Body of pancreas (tissue), 4 donors: ENCODE measurements at regions not wholly inside any gene's neighbourhood (a gene's known extent, or its start where the extent isn't known, plus 50 kb on each side); places are given as distances from the start of the nearest gene placed in this dataset.

Experiments used
- ATAC-seq: fragments of 150-250 bp; one replicate; pipeline ENCODE4 v1.9.1; 2016
- DNase-seq, 4 donors: peaks; one replicate each; pipeline ENCODE4 v3.0.0-alpha.2; 2019
- H3K27ac ChIP-seq, 4 donors: fragments of 200-600 bp; sonication (generic); 1 replicate in 3 of 4; 2 replicates in 1 of 4; pipeline versions ENCODE4 v1.5.1 to v1.6.1; 2016 to 2019; ENCODE audit warnings: mild to moderate bottlenecking in 1 of 4, mixed read lengths in 1 of 4, moderate library complexity in 1 of 4
- H3K27me3 ChIP-seq, 2 donors: fragments of 200-600 bp; sonication (generic); one replicate each; pipeline ENCODE4 v1.6.0; 2016; ENCODE audit warnings: mild to moderate bottlenecking in 1 of 2
- H3K36me3 ChIP-seq, 2 donors: fragments of 200-600 bp; sonication (generic); replicated peaks in 1 of 2; 2 replicates each; pipeline ENCODE4 v1.5.1; 2016; ENCODE audit warnings: low read depth in 2 of 2; ENCODE audit not compliant: insufficient read depth in 1 of 2
- H3K4me1 ChIP-seq: fragments of 200-600 bp; sonication (generic); one replicate; pipeline ENCODE4 v1.6.0; 2016
- H3K4me3 ChIP-seq, 2 donors: fragments of 200-600 bp; sonication (generic); 1 replicate in 1 of 2; 2 replicates in 1 of 2; pipeline ENCODE4 v1.5.1; 2016 to 2019
- H3K9me3 ChIP-seq, 3 donors: fragments of 200-600 bp; sonication (generic); 1 replicate in 2 of 3; 2 replicates in 1 of 3; pipeline ENCODE4 v1.5.1; 2016
- CTCF ChIP-seq, 7 experiments: fragments of 450-650 bp in 4 of 7; fragments of 200-600 bp in 3 of 7; sonication (generic) in 3 of 7; IDR thresholded peaks; one replicate each; pipeline ENCODE4 v1.5.1; 2016 to 2019; ENCODE audit warnings: antibody characterized with exemption in 7 of 7
- POLR2A ChIP-seq, 3 donors: fragments of 450-650 bp; IDR thresholded peaks; one replicate each; pipeline ENCODE4 v1.6.1; 2016; ENCODE audit warnings: antibody characterized with exemption in 3 of 3, mild to moderate bottlenecking in 2 of 3
- WGBS, 2 donors: methylation state at CpG; one replicate each; pipeline ENCODE4 v1.1.5; 2017; 5-methylcytosine and 5-hydroxymethylcytosine counted together
- intact Hi-C: fragments of 100-400 bp; cut with DNase I; formaldehyde crosslinking; loops from one replicate; pipeline ENCODE4 v1.15.1; 2023

GRCh38 chr6:9103876-9104521 is 668.7 kb upstream of the SLC35B3 start:
- DNase-seq (no peak), ATAC-seq (no peak)
- H3K4me3 ChIP-seq: no peak overlapping the region
- WGBS, 2 donors: 52 to 78% methylated on average over 2 of the region's 2 CpGs
- no peaks in the 10 kb centered on the region for H3K9me3 ChIP-seq
- H3K27me3 ChIP-seq: no peaks in the 10 kb centered on the region
- no peaks in the 10 kb centered on the region for H3K4me1 ChIP-seq
- TF ChIP-seq POLR2A (IDR thresholded peaks at IDR 0.05) (no peak), CTCF (IDR thresholded peaks at IDR 0.05) (no peak)
- intact Hi-C loops: no loop called here
- no peaks in the 10 kb centered on the region for H3K36me3 ChIP-seq
- no peak overlapping the region for H3K27ac ChIP-seq

GRCh38 chr6:9101920-9102319 is 666.6 kb upstream of the SLC35B3 start:
- Histone ChIP-seq H3K4me3 (no peak overlapping the region), H3K27me3 (no peaks in the 10 kb centered on the region), H3K4me1 (no peaks in the 10 kb centered on the region), H3K9me3 (no peaks in the 10 kb centered on the region), H3K27ac (no peak overlapping the region), H3K36me3 (no peaks in the 10 kb centered on the region)
- TF ChIP-seq POLR2A (IDR thresholded peaks at IDR 0.05) (no peak), CTCF (IDR thresholded peaks at IDR 0.05) (no peak)
- ATAC-seq (no peak), DNase-seq (no peak)
- 64 to 72% methylated on average over 4 of the region's 4 CpGs for WGBS, 2 donors
- intact Hi-C loops: no loop called here

GRCh38 chr6:9100869-9101580 is 665.7 kb upstream of the SLC35B3 start:
- no peak for ATAC-seq

GRCh38 chr6:9095729-9096128 is 660.4 kb upstream of the SLC35B3 start:
- intact Hi-C loops: no loop called here
- H3K27me3 ChIP-seq: no peaks in the 10 kb centered on the region
- no peaks in the 10 kb centered on the region for H3K4me1 ChIP-seq
- no peak overlapping the region for H3K4me3 ChIP-seq
- no peaks in the 10 kb centered on the region for H3K9me3 ChIP-seq
- no peak for ATAC-seq
- no peak for DNase-seq
- 38 to 61% methylated on average over 6 of the region's 6 CpGs for WGBS, 2 donors
- no peak overlapping the region for H3K27ac ChIP-seq
- no peaks in the 10 kb centered on the region for H3K36me3 ChIP-seq
- TF ChIP-seq CTCF (IDR thresholded peaks at IDR 0.05) (no peak), POLR2A (IDR thresholded peaks at IDR 0.05) (no peak)

More at GRCh38 chr6:9100869-9101580, 665.7 kb upstream of the SLC35B3 start:
- Histone ChIP-seq H3K27me3 (no peaks in the 10 kb centered on the region), H3K27ac (no peak overlapping the region), H3K4me1 (no peaks in the 10 kb centered on the region), H3K4me3 (no peak overlapping the region), H3K9me3 (no peaks in the 10 kb centered on the region), H3K36me3 (no peaks in the 10 kb centered on the region)
- TF ChIP-seq POLR2A (IDR thresholded peaks at IDR 0.05) (no peak), CTCF (IDR thresholded peaks at IDR 0.05) (no peak)
- DNase-seq: no peak
- 21 to 40% methylated on average over 2 of the region's 2 CpGs for WGBS, 2 donors
- intact Hi-C loops: no loop called here

- ATAC-seq (no peak), DNase-seq (no peak)
- 74 to 78% methylated on average over 6 of the region's 6 CpGs for WGBS, 2 donors
- Histone ChIP-seq H3K27ac (no peak overlapping the region), H3K4me1 (no peaks in the 10 kb centered on the region), H3K4me3 (no peak overlapping the region), H3K9me3 (no peaks in the 10 kb centered on the region), H3K27me3 (no peaks in the 10 kb centered on the region), H3K36me3 (no peaks in the 10 kb centered on the region)
- TF ChIP-seq POLR2A (IDR thresholded peaks at IDR 0.05) (no peak), CTCF (IDR thresholded peaks at IDR 0.05) (no peak)
- intact Hi-C loops: no loop called here
Observed at GRCh38 chr6:9095137-9095536, 659.8 kb upstream of the SLC35B3 start.
